A673 (cell line): ENCODE measurements at regions not wholly inside any gene's neighbourhood (a gene's known extent, or its start where the extent isn't known, plus 50 kb on each side); places are given as distances from the start of the nearest gene placed in this dataset.

ENCODE experiments used
- BruUV-seq: library from RNA; stranded (reverse); fragments of 400-500 nt; replicated peaks from 2 replicates; lab custom pipeline; 2021; lab: Mats Ljungman, UMichigan
- CTCF ChIA-PET: fragments of 300-600 bp; sonication (Branson Sonifier 250); formaldehyde crosslinking; loops from one replicate; lab custom pipeline; 2022; ENCODE audit warnings: antibody characterized with exemption; lab: Charles Lee
- POLR2A ChIA-PET: fragments of 300-600 bp; sonication (Branson Sonifier 250); formaldehyde crosslinking; loops from one replicate; lab custom pipeline; 2022; ENCODE audit warnings: antibody characterized with exemption; ENCODE audit not compliant: low non-redundant PET; lab: Charles Lee
- DNase-seq: peaks from one replicate; pipeline ENCODE4 v3.0.0-alpha.2; 2015; ENCODE audit warnings: low spot score
- H3K27ac ChIP-seq: fragments of 200-600 bp; sonication (generic); 2 replicates; pipeline ENCODE4 v1.5.1; 2016; ENCODE audit warnings: mixed run types, low read depth, mild to moderate bottlenecking, mixed read lengths, antibody characterized with exemption, low read length; ENCODE audit not compliant: poor library complexity, severe bottlenecking
- H3K27me3 ChIP-seq: fragments of 200-600 bp; sonication (generic); replicated peaks from 2 replicates; pipeline ENCODE4 v1.6.1; 2017; ENCODE audit warnings: mixed run types, low read depth, mild to moderate bottlenecking, mixed read lengths, antibody characterized with exemption, low read length; ENCODE audit not compliant: insufficient read depth, poor library complexity
- H3K36me3 ChIP-seq: fragments of 200-600 bp; sonication (generic); 2 replicates; pipeline ENCODE4 v1.6.1; 2016; ENCODE audit warnings: mixed run types, mild to moderate bottlenecking, mixed read lengths, antibody characterized with exemption, low read length; ENCODE audit not compliant: insufficient read depth, poor library complexity, severe bottlenecking
- H3K4me1 ChIP-seq: fragments of 200-600 bp; sonication (generic); 2 replicates; pipeline ENCODE4 v1.6.1; 2017; ENCODE audit warnings: mixed run types, mild to moderate bottlenecking, mixed read lengths, antibody characterized with exemption, low read length; ENCODE audit not compliant: insufficient read depth, poor library complexity, severe bottlenecking
- H3K4me3 ChIP-seq: fragments of 200-600 bp; sonication (generic); 2 replicates; pipeline ENCODE4 v1.5.1; 2016; ENCODE audit warnings: low read depth, mixed run types, mild to moderate bottlenecking, mixed read lengths, low read length; ENCODE audit not compliant: poor library complexity, severe bottlenecking
- H3K9me3 ChIP-seq: fragments of 200-600 bp; sonication (generic); 2 replicates; pipeline ENCODE4 v1.6.1; 2016; ENCODE audit warnings: mixed run types, low read depth, mild to moderate bottlenecking, mixed read lengths, antibody characterized with exemption, low read length; ENCODE audit not compliant: poor library complexity, severe bottlenecking
- EZH2 ChIP-seq: fragments of 200-600 bp; sonication (generic); IDR thresholded peaks from 2 replicates; pipeline ENCODE4 v1.6.1; 2017; ENCODE audit warnings: borderline replicate concordance, low read depth, mild to moderate bottlenecking, mixed read lengths, antibody characterized with exemption, low read length; ENCODE audit not compliant: poor library complexity, severe bottlenecking
- intact Hi-C: fragments of 100-400 bp; cut with micrococcal nuclease; formaldehyde crosslinking; loops from one replicate; pipeline ENCODE4 v1.10.0; 2022; ENCODE audit not compliant: unreplicated experiment
- TF ChIP-seq, protein P1 (sequence below): fragments of 300-800, 200-600 bp; sonication (generic); conservative IDR thresholded peaks from 2 replicates; pipeline ENCODE4 v1.5.1; 2017; ENCODE audit warnings: low read depth, mild to moderate bottlenecking, antibody characterized with exemption, low read length, moderate library complexity, mixed read lengths

DNA sequence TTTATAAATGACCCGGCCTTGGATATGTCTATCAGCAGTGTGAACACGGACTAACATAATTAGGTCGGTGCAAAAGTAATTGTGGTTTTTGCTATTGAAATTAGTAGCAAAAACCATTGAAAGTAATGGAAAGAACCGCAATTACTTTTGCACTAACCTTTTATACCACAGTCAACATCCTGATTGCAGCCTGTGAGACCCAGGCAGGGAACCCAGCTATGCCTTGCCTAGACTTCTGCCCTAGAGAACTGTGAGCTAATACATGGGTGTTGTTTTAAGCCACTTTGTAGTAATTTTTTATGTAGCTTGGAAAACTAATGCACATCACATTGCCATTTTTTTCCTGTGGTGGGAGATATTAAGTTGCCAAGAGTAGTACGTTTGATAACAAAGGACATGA, 120.7 kb downstream of the SCG2 start:
- Histone ChIP-seq H3K27me3 (no peaks in the 10 kb centered on the region), H3K4me1 (peaks cover 10% of the 10 kb centered on the region), H3K4me3 (no peak overlapping the region), H3K36me3 (no peaks in the 10 kb centered on the region), H3K27ac (no peak overlapping the region), H3K9me3 (no peaks in the 10 kb centered on the region)
- TF ChIP-seq EZH2: no peak
- TF ChIP-seq, protein P1, sequence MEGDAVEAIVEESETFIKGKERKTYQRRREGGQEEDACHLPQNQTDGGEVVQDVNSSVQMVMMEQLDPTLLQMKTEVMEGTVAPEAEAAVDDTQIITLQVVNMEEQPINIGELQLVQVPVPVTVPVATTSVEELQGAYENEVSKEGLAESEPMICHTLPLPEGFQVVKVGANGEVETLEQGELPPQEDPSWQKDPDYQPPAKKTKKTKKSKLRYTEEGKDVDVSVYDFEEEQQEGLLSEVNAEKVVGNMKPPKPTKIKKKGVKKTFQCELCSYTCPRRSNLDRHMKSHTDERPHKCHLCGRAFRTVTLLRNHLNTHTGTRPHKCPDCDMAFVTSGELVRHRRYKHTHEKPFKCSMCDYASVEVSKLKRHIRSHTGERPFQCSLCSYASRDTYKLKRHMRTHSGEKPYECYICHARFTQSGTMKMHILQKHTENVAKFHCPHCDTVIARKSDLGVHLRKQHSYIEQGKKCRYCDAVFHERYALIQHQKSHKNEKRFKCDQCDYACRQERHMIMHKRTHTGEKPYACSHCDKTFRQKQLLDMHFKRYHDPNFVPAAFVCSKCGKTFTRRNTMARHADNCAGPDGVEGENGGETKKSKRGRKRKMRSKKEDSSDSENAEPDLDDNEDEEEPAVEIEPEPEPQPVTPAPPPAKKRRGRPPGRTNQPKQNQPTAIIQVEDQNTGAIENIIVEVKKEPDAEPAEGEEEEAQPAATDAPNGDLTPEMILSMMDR: no peak
- POLR2A ChIA-PET: no interaction called here
- no TSS peak for BruUV-seq
- no peak for DNase-seq
- intact Hi-C loops: no loop called here
- CTCF ChIA-PET: no interaction called here

DNA sequence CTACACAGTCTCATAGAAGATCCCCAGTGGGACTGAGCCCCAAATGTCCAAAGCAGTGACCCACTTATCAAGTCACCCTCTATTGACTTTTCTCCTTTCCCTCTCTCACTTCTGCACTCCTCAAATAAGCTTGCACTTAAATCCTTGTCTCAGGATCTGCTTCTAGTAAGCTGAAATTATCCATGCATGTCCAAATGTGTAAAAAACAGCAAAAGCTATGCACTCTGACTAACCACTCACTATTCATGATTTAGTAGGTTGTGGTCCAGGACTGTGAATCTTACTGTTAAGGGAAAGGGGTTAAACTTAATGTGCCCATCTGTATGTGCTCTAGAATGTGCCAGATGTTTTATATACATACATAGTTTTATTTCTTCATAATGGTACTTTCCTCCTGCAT, 115.4 kb downstream of the SCG2 start:
- DNase-seq: no peak
- intact Hi-C loops: loop anchor here (5.0 kb wide), 1 partner anchor 101 kb away; no protein-coding TSS in a partner anchor
- peaks cover 5% of the 10 kb centered on the region for H3K9me3 ChIP-seq
- TF ChIP-seq, protein P1: no peak
- no peak for TF ChIP-seq EZH2
- H3K27ac ChIP-seq: no peak overlapping the region
- ChIA-PET POLR2A (no interaction called here), CTCF (interaction anchor here (1.1 kb wide), 1 partner anchor 27 kb away, joined by 3 read pairs; no protein-coding TSS in a partner anchor)
- no TSS peak for BruUV-seq
- no peaks in the 10 kb centered on the region for H3K36me3 ChIP-seq
- H3K27me3 ChIP-seq: no peaks in the 10 kb centered on the region
- H3K4me1 ChIP-seq: peaks cover 42% of the 10 kb centered on the region
- no peak overlapping the region for H3K4me3 ChIP-seq

DNA sequence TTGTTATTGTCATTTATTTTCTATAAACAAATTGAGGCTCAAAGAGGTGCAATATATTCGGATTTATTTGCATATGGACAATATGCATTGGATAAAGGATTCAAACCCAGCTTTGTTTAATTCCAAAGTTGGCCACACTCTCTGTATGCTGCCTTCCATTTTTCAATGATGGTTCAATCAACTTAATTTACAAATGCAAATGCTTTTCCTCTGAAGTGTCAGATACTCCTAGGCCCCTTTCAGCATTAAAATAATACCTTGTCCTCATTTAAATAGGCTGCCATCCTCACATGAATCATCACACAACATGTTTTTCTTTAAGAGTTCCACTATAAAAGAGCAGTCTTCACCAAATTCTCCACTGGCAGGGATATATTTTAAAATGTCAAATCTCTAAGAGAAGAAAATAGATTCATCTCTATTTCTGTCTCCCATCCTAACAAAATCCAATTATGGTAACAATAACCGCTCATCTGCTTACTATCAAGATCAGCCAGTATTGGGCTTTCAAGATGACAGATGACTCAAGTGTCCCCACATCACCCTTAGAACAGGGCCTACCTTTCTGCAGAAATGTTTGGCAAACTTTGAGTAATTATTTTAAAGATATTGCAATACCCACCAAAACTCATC, 114.8 kb downstream of the SCG2 start:
- Histone ChIP-seq H3K27me3 (no peaks in the 10 kb centered on the region), H3K4me1 (peaks cover 42% of the 10 kb centered on the region), H3K9me3 (peaks cover 5% of the 10 kb centered on the region), H3K4me3 (no peak overlapping the region), H3K36me3 (no peaks in the 10 kb centered on the region), H3K27ac (no peak overlapping the region)
- POLR2A ChIA-PET: no interaction called here
- CTCF ChIA-PET: no interaction called here
- intact Hi-C loops: loop anchor here (5.0 kb wide), 1 partner anchor 100 kb away; no protein-coding TSS in a partner anchor
- peak; percentile 80 for DNase-seq
- TF ChIP-seq, protein P1: no peak
- no peak for TF ChIP-seq EZH2
- BruUV-seq: no TSS peak
